ENCODE measurements at regions not wholly inside any gene's neighbourhood (a gene's known extent, or its start where the extent isn't known, plus 50 kb on each side); places are given as distances from the start of the nearest gene placed in this dataset.

GRCh38 chr3:95595416-95596075, 1218.8 kb upstream of the EPHA6 start:
- FAIRE-seq: no peak
- CTCF ChIA-PET (ENCODE audit: low intra/inter-chr PET ratio): no interaction called here
- POLR2A ChIA-PET: no interaction called here
- Histone ChIP-seq H3K9me1 (ENCODE audit: control insufficient read depth, insufficient read depth, low read length) (no peaks in the 10 kb centered on the region), H3K4me3 (no peak overlapping the region), H3K4me1 (replicated peaks in 1 of 2; ENCODE audit: control insufficient read depth in 2 of 2, insufficient read depth in 2 of 2, low read length in 2 of 2) (no peaks in the 10 kb centered on the region), H3K27ac (ENCODE audit: extremely low read depth, low read depth, low read length) (no peak overlapping the region), H3K36me3 (ENCODE audit: control insufficient read depth, insufficient read depth, low read length) (no peaks in the 10 kb centered on the region), H4K20me1 (replicated peaks; ENCODE audit: control insufficient read depth, insufficient read depth, low read length) (no peaks in the 10 kb centered on the region), H3K9me3 (replicated peaks; ENCODE audit: control insufficient read depth, insufficient read depth, low read depth, low read length) (no peaks in the 10 kb centered on the region), H3K4me2 (ENCODE audit: insufficient read depth, low read length) (no peak overlapping the region), H2AFZ (ENCODE audit: low read depth, low read length) (no peak overlapping the region), H3K27me3 (ENCODE audit: control insufficient read depth in 2 of 2, insufficient read depth in 2 of 2, low read length in 2 of 2) (no peaks in the 10 kb centered on the region), H3K9ac (ENCODE audit: insufficient read depth in 1 of 2, low read depth in 2 of 2, low read length in 2 of 2) (no peak overlapping the region), H3K79me2 (ENCODE audit: control insufficient read depth, insufficient read depth, low read length) (no peaks in the 10 kb centered on the region)
- no TSS peak for BruUV-seq (replicated peaks)
- no peak for ATAC-seq
- intact Hi-C loops (cut with micrococcal nuclease) (no loop called here), in situ Hi-C loops (cut with MboI) (no loop called here)
- 0% methylated on average over 12 of the region's 26 CpGs for WGBS (ENCODE audit: insufficient coverage, low coverage, missing lambda C conversion rate)
- no peak for DNase-seq (ENCODE audit: extremely low read depth in 1 of 4, low spot score in 3 of 4)
- no peak for TF ChIP-seq ZNF766 (CRISPR knock-in tag; conservative IDR thresholded peaks at IDR 0.05)
- no peak for TF ChIP-seq TCF3 (CRISPR knock-in tag; IDR thresholded peaks at IDR 0.05)
- no peak for TF ChIP-seq ATF3 (IDR thresholded peaks at IDR 0.05)
- TF ChIP-seq ATF3 (CRISPR knock-in tag; conservative IDR thresholded peaks at IDR 0.05): no peak
- TF ChIP-seq ETV1 (tag; conservative IDR thresholded peaks at IDR 0.05; ENCODE audit: low read depth): no peak
- no peak for TF ChIP-seq ZBED1 (IDR thresholded peaks at IDR 0.05)
- TF ChIP-seq, protein P1, sequence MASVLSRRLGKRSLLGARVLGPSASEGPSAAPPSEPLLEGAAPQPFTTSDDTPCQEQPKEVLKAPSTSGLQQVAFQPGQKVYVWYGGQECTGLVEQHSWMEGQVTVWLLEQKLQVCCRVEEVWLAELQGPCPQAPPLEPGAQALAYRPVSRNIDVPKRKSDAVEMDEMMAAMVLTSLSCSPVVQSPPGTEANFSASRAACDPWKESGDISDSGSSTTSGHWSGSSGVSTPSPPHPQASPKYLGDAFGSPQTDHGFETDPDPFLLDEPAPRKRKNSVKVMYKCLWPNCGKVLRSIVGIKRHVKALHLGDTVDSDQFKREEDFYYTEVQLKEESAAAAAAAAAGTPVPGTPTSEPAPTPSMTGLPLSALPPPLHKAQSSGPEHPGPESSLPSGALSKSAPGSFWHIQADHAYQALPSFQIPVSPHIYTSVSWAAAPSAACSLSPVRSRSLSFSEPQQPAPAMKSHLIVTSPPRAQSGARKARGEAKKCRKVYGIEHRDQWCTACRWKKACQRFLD (CRISPR knock-in tag; IDR thresholded peaks at IDR 0.05): no peak
- no peak for TF ChIP-seq KLF13 (tag; IDR thresholded peaks at IDR 0.05; ENCODE audit: borderline replicate concordance, low read depth)
- TF ChIP-seq, protein P2, sequence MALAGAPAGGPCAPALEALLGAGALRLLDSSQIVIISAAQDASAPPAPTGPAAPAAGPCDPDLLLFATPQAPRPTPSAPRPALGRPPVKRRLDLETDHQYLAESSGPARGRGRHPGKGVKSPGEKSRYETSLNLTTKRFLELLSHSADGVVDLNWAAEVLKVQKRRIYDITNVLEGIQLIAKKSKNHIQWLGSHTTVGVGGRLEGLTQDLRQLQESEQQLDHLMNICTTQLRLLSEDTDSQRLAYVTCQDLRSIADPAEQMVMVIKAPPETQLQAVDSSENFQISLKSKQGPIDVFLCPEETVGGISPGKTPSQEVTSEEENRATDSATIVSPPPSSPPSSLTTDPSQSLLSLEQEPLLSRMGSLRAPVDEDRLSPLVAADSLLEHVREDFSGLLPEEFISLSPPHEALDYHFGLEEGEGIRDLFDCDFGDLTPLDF (CRISPR knock-in tag; IDR thresholded peaks at IDR 0.05): no peak
- TF ChIP-seq, protein P3, sequence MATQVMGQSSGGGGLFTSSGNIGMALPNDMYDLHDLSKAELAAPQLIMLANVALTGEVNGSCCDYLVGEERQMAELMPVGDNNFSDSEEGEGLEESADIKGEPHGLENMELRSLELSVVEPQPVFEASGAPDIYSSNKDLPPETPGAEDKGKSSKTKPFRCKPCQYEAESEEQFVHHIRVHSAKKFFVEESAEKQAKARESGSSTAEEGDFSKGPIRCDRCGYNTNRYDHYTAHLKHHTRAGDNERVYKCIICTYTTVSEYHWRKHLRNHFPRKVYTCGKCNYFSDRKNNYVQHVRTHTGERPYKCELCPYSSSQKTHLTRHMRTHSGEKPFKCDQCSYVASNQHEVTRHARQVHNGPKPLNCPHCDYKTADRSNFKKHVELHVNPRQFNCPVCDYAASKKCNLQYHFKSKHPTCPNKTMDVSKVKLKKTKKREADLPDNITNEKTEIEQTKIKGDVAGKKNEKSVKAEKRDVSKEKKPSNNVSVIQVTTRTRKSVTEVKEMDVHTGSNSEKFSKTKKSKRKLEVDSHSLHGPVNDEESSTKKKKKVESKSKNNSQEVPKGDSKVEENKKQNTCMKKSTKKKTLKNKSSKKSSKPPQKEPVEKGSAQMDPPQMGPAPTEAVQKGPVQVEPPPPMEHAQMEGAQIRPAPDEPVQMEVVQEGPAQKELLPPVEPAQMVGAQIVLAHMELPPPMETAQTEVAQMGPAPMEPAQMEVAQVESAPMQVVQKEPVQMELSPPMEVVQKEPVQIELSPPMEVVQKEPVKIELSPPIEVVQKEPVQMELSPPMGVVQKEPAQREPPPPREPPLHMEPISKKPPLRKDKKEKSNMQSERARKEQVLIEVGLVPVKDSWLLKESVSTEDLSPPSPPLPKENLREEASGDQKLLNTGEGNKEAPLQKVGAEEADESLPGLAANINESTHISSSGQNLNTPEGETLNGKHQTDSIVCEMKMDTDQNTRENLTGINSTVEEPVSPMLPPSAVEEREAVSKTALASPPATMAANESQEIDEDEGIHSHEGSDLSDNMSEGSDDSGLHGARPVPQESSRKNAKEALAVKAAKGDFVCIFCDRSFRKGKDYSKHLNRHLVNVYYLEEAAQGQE (IDR thresholded peaks at IDR 0.05; ENCODE audit: borderline replicate concordance): no peak
- TF ChIP-seq, protein P3 (CRISPR knock-in tag; IDR thresholded peaks at IDR 0.05; ENCODE audit: low read depth): no peak

All from K562 (cell line).